DMS79 treated with DMSO at 0.1 percent for 48 hours (cell line): ENCODE measurements at regions not wholly inside any gene's neighbourhood (a gene's known extent, or its start where the extent isn't known, plus 50 kb on each side); places are given as distances from the start of the nearest gene placed in this dataset.

Source experiments
- DNase-seq: peaks from one replicate; lab custom pipeline; 2025; lab: John Stamatoyannopoulos, UW

- DNase-seq, result no peak
Observed at GRCh38 chr12:63090716-63091115, 60.3 kb downstream of the AVPR1A start.

GRCh38 chr12:63086149-63086915, 64.7 kb downstream of the AVPR1A start:
- DNase-seq, result no peak

- DNase-seq, result no peak
Observed at GRCh38 chr12:63085120-63085519, 65.9 kb downstream of the AVPR1A start.

- DNase-seq, result no peak
Observed at GRCh38 chr12:63084501-63084900, 66.5 kb downstream of the AVPR1A start.

GRCh38 chr12:63083046-63083445, 68.0 kb downstream of the AVPR1A start:
- no peak for DNase-seq

- no peak for DNase-seq
Observed at GRCh38 chr12:63079791-63080502, 71.1 kb downstream of the AVPR1A start.

- no peak for DNase-seq
Observed at GRCh38 chr12:63078906-63079305, 72.1 kb downstream of the AVPR1A start.

GRCh38 chr12:63075376-63076060, 75.5 kb downstream of the AVPR1A start:
- DNase-seq, result no peak

- DNase-seq, result no peak
Observed at GRCh38 chr12:63070709-63071108, 80.3 kb downstream of the AVPR1A start.

GRCh38 chr12:63069860-63070617, 81.0 kb downstream of the AVPR1A start:
- no peak for DNase-seq

- peak; percentile 0 for DNase-seq
Observed at GRCh38 chr12:63068857-63069442, 82.1 kb downstream of the AVPR1A start.

- DNase-seq, result no peak
Observed at GRCh38 chr12:63066782-63067181, 84.2 kb downstream of the AVPR1A start.

- DNase-seq, result no peak
Observed at GRCh38 chr12:63066136-63066535, 84.9 kb downstream of the AVPR1A start.

GRCh38 chr12:63064080-63064479, 86.9 kb downstream of the AVPR1A start:
- no peak for DNase-seq

- no peak for DNase-seq
Observed at GRCh38 chr12:63056649-63057048, 94.4 kb downstream of the AVPR1A start.

GRCh38 chr12:63052696-63053095, 98.3 kb downstream of the AVPR1A start:
- DNase-seq, result no peak

GRCh38 chr12:63047146-63047545, 103.9 kb downstream of the AVPR1A start:
- DNase-seq, result no peak

GRCh38 chr12:63045020-63045860, 105.8 kb downstream of the AVPR1A start:
- no peak for DNase-seq

GRCh38 chr12:63042646-63043045, 107.7 kb upstream of the PPM1H start:
- DNase-seq, result no peak

- DNase-seq, result no peak
Observed at GRCh38 chr12:63041601-63042000, 106.7 kb upstream of the PPM1H start.
